HCT116 (cell line): ENCODE measurements at regions not wholly inside any gene's neighbourhood (a gene's known extent, or its start where the extent isn't known, plus 50 kb on each side); places are given as distances from the start of the nearest gene placed in this dataset.

Experiments used
- ATAC-seq: fragments of 200-7000 bp; cut with Tn5 transposase; 2 replicates; pipeline ENCODE4 v1.9.1; 2020; ENCODE audit warnings: mild to moderate bottlenecking, moderate library complexity
- BruUV-seq: library from RNA; stranded (reverse); fragments of 400-500 nt; replicated peaks from 2 replicates; lab custom pipeline; 2021; lab: Mats Ljungman, UMichigan
- CTCF ChIA-PET: fragments of 300-600 bp; sonication (Branson Sonifier 250); formaldehyde crosslinking; loops from one replicate; lab custom pipeline; 2021; ENCODE audit warnings: antibody characterized with exemption; lab: Charles Lee
- POLR2A ChIA-PET: fragments of 300-600, 350-600 bp; sonication (Branson Sonifier 250); formaldehyde crosslinking; loops from one replicate; lab custom pipeline; 2021; ENCODE audit warnings: antibody characterized with exemption; lab: Charles Lee
- RAD21 ChIA-PET, 2 experiments: fragments of 300-600 bp; sonication (Branson Sonifier 250); formaldehyde crosslinking; loops; one replicate each; lab custom pipeline; 2023; ENCODE audit warnings: low total read pairs in 2 of 2; ENCODE audit not compliant: uncharacterized antibody in 2 of 2, unreplicated experiment in 2 of 2, low non-redundant PET in 1 of 2; lab: Charles Lee
- DNase-seq: peaks from one replicate; pipeline ENCODE4 v3.0.0-alpha.2; 2010; ENCODE audit warnings: low read depth, low spot score
- H2AFZ ChIP-seq: fragments of 200-600 bp; shearing (Covaris generic), sonication (generic); 2 replicates; pipeline ENCODE4 v1.6.1; 2017; ENCODE audit warnings: low read depth, mixed run types, mixed read lengths, antibody characterized with exemption, low read length; ENCODE audit not compliant: poor library complexity, severe bottlenecking
- H3K27ac ChIP-seq: 2 replicates; pipeline ENCODE4 v1.5.1; 2012; ENCODE audit warnings: low read depth, low read length
- H3K27me3 ChIP-seq: fragments of 200-600 bp; sonication (generic); 2 replicates; pipeline ENCODE4 v1.6.1; 2016; ENCODE audit warnings: mixed run types, low read length, mixed read lengths; ENCODE audit not compliant: insufficient read depth
- H3K36me3 ChIP-seq, 2 experiments: fragments of 200-500 bp in 1 of 2; fragments of 200-600 bp in 1 of 2; sonication (Bioruptor generic) in 1 of 2; sonication (generic) in 1 of 2; 2 replicates each; pipeline versions ENCODE4 v1.5.1 to v1.6.1; 2014 to 2016; ENCODE audit warnings: low read length in 2 of 2, inconsistent platforms in 1 of 2, mixed read lengths in 1 of 2, mixed run types in 1 of 2; ENCODE audit not compliant: insufficient read depth in 2 of 2, control insufficient read depth in 1 of 2
- H3K4me1 ChIP-seq, 2 experiments: fragments of 200-600 bp in 1 of 2; sonication (generic) in 1 of 2; 2 replicates each; pipeline versions ENCODE4 v1.5.1 to v1.6.1; 2012 to 2017; ENCODE audit warnings: low read length in 2 of 2, inconsistent platforms in 1 of 2, mild to moderate bottlenecking in 1 of 2, mixed read lengths in 1 of 2, mixed run types in 1 of 2, moderate library complexity in 1 of 2; ENCODE audit not compliant: insufficient read depth in 2 of 2, control insufficient read depth in 1 of 2
- H3K4me2 ChIP-seq: fragments of 200-600 bp; sonication (generic); 2 replicates; pipeline ENCODE4 v1.6.1; 2017; ENCODE audit warnings: mixed run types, low read length, mixed read lengths
- H3K4me3 ChIP-seq, 2 experiments: fragments of 200-600 bp in 1 of 2; sonication (generic) in 1 of 2; replicated peaks in 1 of 2; 2 replicates each; pipeline ENCODE4 v1.5.1; 2011 to 2016; ENCODE audit warnings: low read length in 2 of 2, control low read depth in 1 of 2, low read depth in 1 of 2, mild to moderate bottlenecking in 1 of 2, mixed read lengths in 1 of 2, mixed run types in 1 of 2
- H3K79me2 ChIP-seq: fragments of 200-600 bp; sonication (generic); 2 replicates; pipeline ENCODE4 v1.6.1; 2017; ENCODE audit warnings: mild to moderate bottlenecking, mixed run types, low read length, moderate library complexity, mixed read lengths; ENCODE audit not compliant: insufficient read depth
- H3K9ac ChIP-seq: fragments of 200-600 bp; sonication (generic); 2 replicates; pipeline ENCODE4 v1.6.1; 2016; ENCODE audit warnings: low read length, mixed read lengths
- H3K9me2 ChIP-seq: fragments of 200-600 bp; sonication (generic), shearing (Covaris generic); 2 replicates; pipeline ENCODE4 v1.6.1; 2017; ENCODE audit warnings: mixed run types, mild to moderate bottlenecking, moderate library complexity; ENCODE audit not compliant: insufficient read depth
- H3K9me3 ChIP-seq, 2 experiments: fragments of 200-500 bp in 1 of 2; fragments of 200-600 bp in 1 of 2; sonication (Bioruptor generic) in 1 of 2; sonication (generic) in 1 of 2; 2 replicates each; pipeline ENCODE4 v1.6.1; 2014 to 2017; ENCODE audit warnings: low read length in 2 of 2, mixed read lengths in 2 of 2, inconsistent platforms in 1 of 2, low read depth in 1 of 2, mild to moderate bottlenecking in 1 of 2, mixed run types in 1 of 2, moderate library complexity in 1 of 2; ENCODE audit not compliant: control insufficient read depth in 1 of 2, insufficient read depth in 1 of 2
- H4K20me1 ChIP-seq: fragments of 200-600 bp; sonication (generic), shearing (Covaris generic); 2 replicates; pipeline ENCODE4 v1.6.1; 2017; ENCODE audit warnings: mixed run types, mild to moderate bottlenecking, moderate library complexity; ENCODE audit not compliant: insufficient read depth
- ATF3 ChIP-seq: IDR thresholded peaks from 2 replicates; pipeline ENCODE4 v1.6.1; 2012
- CEBPB ChIP-seq: IDR thresholded peaks from 2 replicates; pipeline ENCODE4 v1.6.1; 2012; ENCODE audit warnings: low read depth
- CTCF ChIP-seq, 3 experiments: fragments of 200-600 bp in 1 of 3; sonication (generic) in 1 of 3; IDR thresholded peaks in 2 of 3; conservative IDR thresholded peaks in 1 of 3; 2 replicates each; pipeline ENCODE4 v1.5.1; 2012 to 2017; ENCODE audit warnings: low read depth in 2 of 3, low read length in 2 of 3, antibody characterized with exemption in 1 of 3, borderline replicate concordance in 1 of 3, control low read depth in 1 of 3, mild to moderate bottlenecking in 1 of 3, mixed read lengths in 1 of 3, mixed run types in 1 of 3, moderate library complexity in 1 of 3; ENCODE audit not compliant: insufficient read depth in 1 of 3
- EZH2 ChIP-seq: fragments of 200-600 bp; sonication (generic); IDR thresholded peaks from 2 replicates; pipeline ENCODE4 v1.6.1; 2017; ENCODE audit warnings: antibody characterized with exemption, mixed run types
- EZH2phosphoT487 ChIP-seq: fragments of 200-600 bp; IDR thresholded peaks from 2 replicates; pipeline ENCODE4 v1.6.1; 2018; ENCODE audit warnings: antibody characterized with exemption, borderline replicate concordance
- JUND ChIP-seq: IDR thresholded peaks from 2 replicates; pipeline ENCODE4 v1.6.1; 2012
- MAX ChIP-seq: IDR thresholded peaks from 2 replicates; pipeline ENCODE4 v1.6.1; 2012
- POLR2A ChIP-seq: IDR thresholded peaks from 2 replicates; pipeline ENCODE4 v1.7.0; 2011; ENCODE audit warnings: borderline replicate concordance; ENCODE audit not compliant: insufficient read depth, insufficient read length; ENCODE audit errors: extremely low read depth
- SIN3A ChIP-seq: IDR thresholded peaks from 2 replicates; pipeline ENCODE4 v1.6.1; 2012; ENCODE audit warnings: low read depth
- SP1 ChIP-seq: IDR thresholded peaks from 2 replicates; pipeline ENCODE4 v1.6.1; 2012; ENCODE audit warnings: low read depth
- TCF7L2 ChIP-seq: IDR thresholded peaks from 2 replicates; pipeline ENCODE4 v1.7.0; 2011; ENCODE audit warnings: borderline replicate concordance, inconsistent platforms; ENCODE audit not compliant: insufficient read depth, insufficient read length; ENCODE audit errors: extremely low read depth
- ZFX ChIP-seq: fragments of 450-650 bp; IDR thresholded peaks from 2 replicates; pipeline ENCODE4 v1.6.1; 2017
- intact Hi-C: fragments of 100-400 bp; cut with micrococcal nuclease; formaldehyde crosslinking; loops from 2 replicates; pipeline ENCODE4 v1.10.0; 2022

- BruUV-seq: no TSS peak
- H3K4me3 ChIP-seq: no peak overlapping the region
- ChIA-PET POLR2A (no interaction called here), CTCF (interaction anchor here (1.0 to 3.9 kb wide), 3 partner anchors 10 to 195 kb away, joined by 3 to 65 read pairs (median 5); no protein-coding TSS in a partner anchor)
- H3K27me3 ChIP-seq: no peaks in the 10 kb centered on the region
- H3K9ac ChIP-seq: no peak overlapping the region
- H3K27ac ChIP-seq: no peak overlapping the region
- intact Hi-C loops: loop anchor here (10.0 kb wide), 1 partner anchor 464 kb away; no protein-coding TSS in a partner anchor
- TF ChIP-seq MAX (no peak), CEBPB (no peak), SIN3A (no peak), POLR2A (no peak), SP1 (no peak), ZFX (no peak), EZH2 (no peak), JUND (no peak), CTCF (IDR thresholded peaks at IDR 0.05 in 2 of 3, conservative IDR thresholded peaks at IDR 0.05 in 1 of 3; ENCODE audit: borderline replicate concordance in 1 of 3, insufficient read depth in 1 of 3, low read depth in 2 of 3, low read length in 2 of 3) (no peak), ATF3 (no peak), EZH2phosphoT487 (no peak), TCF7L2 (no peak)
- TF ChIP-seq, all 23 proteins: peak for 0
- H3K9me3 ChIP-seq: no peaks in the 10 kb centered on the region
- RAD21 ChIA-PET: no interaction called here
- no peak overlapping the region for H2AFZ ChIP-seq
- ATAC-seq: no peak
- H3K79me2 ChIP-seq: no peaks in the 10 kb centered on the region
- DNase-seq: no peak
- H3K4me2 ChIP-seq: no peak overlapping the region
- H4K20me1 ChIP-seq: no peaks in the 10 kb centered on the region
- no peaks in the 10 kb centered on the region for H3K36me3 ChIP-seq
- H3K9me2 ChIP-seq: no peaks in the 10 kb centered on the region
- H3K4me1 ChIP-seq: no peaks in the 10 kb centered on the region
Measured at GRCh38 chr14:37708481-37708880, 113.1 kb downstream of the TTC6 start.
